ENCODE measurements at regions not wholly inside any gene's neighbourhood (a gene's known extent, or its start where the extent isn't known, plus 50 kb on each side); places are given as distances from the start of the nearest gene placed in this dataset.

GRCh38 chr3:170689296-170689829, 103.5 kb upstream of the SLC7A14 start:
- TF ChIP-seq ZZZ3 (IDR thresholded peaks at IDR 0.05) (no peak), NR1H2 (CRISPR knock-in tag; IDR thresholded peaks at IDR 0.05) (no peak), GTF2F1 (IDR thresholded peaks at IDR 0.05; ENCODE audit: low read depth, low read length) (no peak), CBX1 (IDR thresholded peaks at IDR 0.05; ENCODE audit: low read depth) (no peak), MEF2D (tag; conservative IDR thresholded peaks at IDR 0.05; ENCODE audit: low read depth) (no peak), MYNN (IDR thresholded peaks at IDR 0.05) (no peak), MYNN (CRISPR knock-in tag; IDR thresholded peaks at IDR 0.05) (no peak), JUN (IDR thresholded peaks at IDR 0.05; ENCODE audit: borderline replicate concordance, low read depth, low read length) (no peak), JUN (CRISPR knock-in tag; IDR thresholded peaks at IDR 0.05; ENCODE audit: borderline replicate concordance) (no peak)

Data from K562 (cell line).